ENCODE measurements at regions not wholly inside any gene's neighbourhood (a gene's known extent, or its start where the extent isn't known, plus 50 kb on each side); places are given as distances from the start of the nearest gene placed in this dataset.

DNA sequence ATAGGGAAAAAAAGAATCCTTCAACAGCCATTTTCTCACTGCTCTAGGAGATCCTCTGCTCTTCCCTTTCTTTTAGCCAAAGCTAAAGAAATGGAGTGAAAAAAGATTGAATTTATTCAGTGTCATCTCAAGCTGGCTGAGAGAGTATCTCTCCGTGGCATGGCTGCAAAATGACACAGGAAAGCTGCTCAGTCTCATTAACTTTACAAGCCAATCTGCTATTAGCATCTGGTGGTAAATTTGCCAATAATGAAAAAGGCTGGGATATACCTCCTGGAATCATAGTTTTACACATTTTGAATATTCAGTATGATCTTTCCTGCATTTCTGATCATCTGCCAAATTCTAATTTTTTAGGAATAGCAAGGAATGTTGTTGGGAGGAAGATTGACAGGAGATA is 176.8 kb upstream of the CHRM3 start:
- no peak for DNase-seq
- peaks cover 8% of the 10 kb centered on the region for H3K4me1 ChIP-seq
- no peak overlapping the region for H3K4me3 ChIP-seq (ENCODE audit: low read depth, low read length)
- H3K27me3 ChIP-seq: no peaks in the 10 kb centered on the region
- TF ChIP-seq, protein P1, sequence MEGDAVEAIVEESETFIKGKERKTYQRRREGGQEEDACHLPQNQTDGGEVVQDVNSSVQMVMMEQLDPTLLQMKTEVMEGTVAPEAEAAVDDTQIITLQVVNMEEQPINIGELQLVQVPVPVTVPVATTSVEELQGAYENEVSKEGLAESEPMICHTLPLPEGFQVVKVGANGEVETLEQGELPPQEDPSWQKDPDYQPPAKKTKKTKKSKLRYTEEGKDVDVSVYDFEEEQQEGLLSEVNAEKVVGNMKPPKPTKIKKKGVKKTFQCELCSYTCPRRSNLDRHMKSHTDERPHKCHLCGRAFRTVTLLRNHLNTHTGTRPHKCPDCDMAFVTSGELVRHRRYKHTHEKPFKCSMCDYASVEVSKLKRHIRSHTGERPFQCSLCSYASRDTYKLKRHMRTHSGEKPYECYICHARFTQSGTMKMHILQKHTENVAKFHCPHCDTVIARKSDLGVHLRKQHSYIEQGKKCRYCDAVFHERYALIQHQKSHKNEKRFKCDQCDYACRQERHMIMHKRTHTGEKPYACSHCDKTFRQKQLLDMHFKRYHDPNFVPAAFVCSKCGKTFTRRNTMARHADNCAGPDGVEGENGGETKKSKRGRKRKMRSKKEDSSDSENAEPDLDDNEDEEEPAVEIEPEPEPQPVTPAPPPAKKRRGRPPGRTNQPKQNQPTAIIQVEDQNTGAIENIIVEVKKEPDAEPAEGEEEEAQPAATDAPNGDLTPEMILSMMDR (IDR thresholded peaks at IDR 0.05; ENCODE audit: low read depth, low read length): no peak
- no peaks in the 10 kb centered on the region for H3K36me3 ChIP-seq
- no peaks in the 10 kb centered on the region for H3K9me3 ChIP-seq

DNA sequence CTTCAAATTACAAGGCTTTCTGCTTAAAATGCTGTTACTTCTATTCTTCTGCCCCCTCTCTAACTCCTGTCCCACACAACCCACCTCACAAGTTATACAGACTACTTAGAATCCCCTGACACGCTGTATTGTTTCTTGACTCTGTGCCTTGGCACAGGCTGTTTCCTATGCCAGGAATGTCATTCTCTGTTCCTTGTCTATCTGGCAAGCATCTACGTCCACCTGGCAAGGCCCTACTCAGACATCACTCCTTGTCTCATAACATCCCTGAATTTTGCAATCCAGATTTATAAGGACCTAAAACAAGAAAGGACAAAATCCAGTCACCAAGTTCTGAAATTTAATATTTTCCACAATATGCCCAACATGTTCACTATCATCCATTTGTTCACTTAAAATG is 182.0 kb upstream of the CHRM3 start:
- DNase-seq: no peak
- H3K4me1 ChIP-seq: no peaks in the 10 kb centered on the region
- no peaks in the 10 kb centered on the region for H3K9me3 ChIP-seq
- H3K27me3 ChIP-seq: no peaks in the 10 kb centered on the region
- no peak overlapping the region for H3K4me3 ChIP-seq (ENCODE audit: low read depth, low read length)
- H3K36me3 ChIP-seq: no peaks in the 10 kb centered on the region
- TF ChIP-seq, protein P1 (IDR thresholded peaks at IDR 0.05; ENCODE audit: low read depth, low read length): no peak

DNA sequence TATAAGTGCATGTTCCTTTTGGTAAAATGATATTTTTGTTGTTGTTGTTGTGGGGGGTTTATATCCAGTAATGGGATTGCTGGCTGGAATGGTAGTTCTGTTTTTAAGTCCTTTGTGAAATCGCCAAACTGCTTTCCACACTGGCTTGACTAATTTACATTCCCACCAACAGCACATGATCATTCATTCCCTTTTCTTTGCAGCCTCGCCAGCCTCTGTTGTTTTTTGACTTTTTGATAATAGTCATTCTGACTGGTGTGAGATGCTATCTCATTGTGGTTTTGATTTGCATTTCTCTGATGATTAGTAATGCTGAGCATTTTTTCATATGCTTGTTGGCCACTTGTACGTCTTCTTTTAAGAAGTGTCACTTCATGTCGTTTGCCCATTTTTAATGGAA is 188.5 kb upstream of the CHRM3 start:
- TF ChIP-seq, protein P1 (IDR thresholded peaks at IDR 0.05; ENCODE audit: low read depth, low read length): no peak
- H3K4me1 ChIP-seq: no peaks in the 10 kb centered on the region
- H3K27me3 ChIP-seq: no peaks in the 10 kb centered on the region
- no peak overlapping the region for H3K4me3 ChIP-seq (ENCODE audit: low read depth, low read length)
- H3K9me3 ChIP-seq: no peaks in the 10 kb centered on the region
- no peaks in the 10 kb centered on the region for H3K36me3 ChIP-seq
- no peak for DNase-seq

DNA sequence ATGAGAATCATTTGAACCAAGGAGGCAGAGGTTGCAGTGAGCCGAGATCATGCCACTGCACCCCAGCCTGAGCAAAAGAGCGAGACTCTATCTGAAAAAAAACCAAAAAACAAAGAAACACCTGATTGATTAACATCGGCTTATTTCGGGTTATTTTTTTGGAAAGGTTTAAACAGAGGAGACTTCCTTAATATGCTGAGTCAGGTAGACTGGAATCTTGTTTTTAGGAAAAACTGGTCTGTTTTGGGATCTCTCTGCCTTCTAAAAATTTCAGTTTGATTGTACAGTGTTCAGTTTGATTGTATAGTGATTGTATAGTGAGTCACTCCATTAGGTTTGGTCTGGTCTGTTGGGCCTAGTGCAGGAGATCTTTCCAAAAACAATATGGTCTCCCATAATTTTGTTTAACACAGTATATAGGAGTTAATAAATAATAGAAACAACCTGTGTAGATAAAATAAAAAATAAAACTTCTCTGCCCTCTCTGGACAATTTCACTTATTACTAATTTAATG is 196.3 kb upstream of the CHRM3 start:
- no peaks in the 10 kb centered on the region for H3K4me1 ChIP-seq
- no peak overlapping the region for H3K4me3 ChIP-seq (ENCODE audit: low read depth, low read length)
- H3K27me3 ChIP-seq: no peaks in the 10 kb centered on the region
- TF ChIP-seq, protein P1 (IDR thresholded peaks at IDR 0.05; ENCODE audit: low read depth, low read length): no peak
- H3K9me3 ChIP-seq: no peaks in the 10 kb centered on the region
- no peaks in the 10 kb centered on the region for H3K36me3 ChIP-seq
- DNase-seq: no peak

DNA sequence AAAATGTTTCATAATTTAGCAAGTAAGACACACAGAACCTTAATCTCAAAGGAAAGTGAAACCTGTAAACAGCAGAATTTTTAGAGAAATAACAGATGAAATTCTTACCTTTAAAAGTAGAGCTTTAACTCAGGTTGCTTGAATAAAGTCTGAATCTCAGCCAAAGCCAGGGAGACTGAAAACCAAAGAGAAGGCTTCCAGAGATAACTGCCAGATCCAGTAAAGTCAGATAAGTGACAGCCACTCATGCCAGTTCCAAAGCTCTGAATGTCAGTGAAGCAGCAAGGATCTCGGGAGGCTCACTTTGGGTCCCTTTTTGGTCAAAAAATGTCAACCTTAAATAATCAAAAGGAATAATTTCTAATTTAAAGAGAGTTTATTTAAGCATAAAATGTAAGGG is 199.9 kb upstream of the CHRM3 start:
- H3K9me3 ChIP-seq: no peaks in the 10 kb centered on the region
- DNase-seq: no peak
- no peaks in the 10 kb centered on the region for H3K4me1 ChIP-seq
- no peaks in the 10 kb centered on the region for H3K36me3 ChIP-seq
- no peaks in the 10 kb centered on the region for H3K27me3 ChIP-seq
- H3K4me3 ChIP-seq (ENCODE audit: low read depth, low read length): no peak overlapping the region
- TF ChIP-seq, protein P1 (IDR thresholded peaks at IDR 0.05; ENCODE audit: low read depth, low read length): no peak

DNA sequence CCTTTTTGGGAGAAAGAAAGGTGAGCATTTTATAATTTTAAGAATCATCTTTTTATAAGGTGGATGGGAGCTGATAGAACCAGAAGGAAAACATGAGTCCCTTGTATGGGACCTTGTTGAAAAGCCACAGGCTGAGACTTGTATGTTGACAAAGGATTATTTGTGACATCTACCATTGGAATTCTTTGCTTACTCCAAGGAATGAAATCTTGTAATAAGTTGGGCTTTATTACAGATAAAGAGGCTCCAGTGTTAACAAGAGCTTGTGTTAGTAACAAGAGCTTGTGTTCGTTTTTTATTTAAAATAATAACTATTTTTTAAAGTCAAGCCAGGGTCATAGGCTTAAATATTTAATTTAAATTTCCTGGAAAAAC is 201.1 kb upstream of the CHRM3 start:
- Histone ChIP-seq H3K36me3 (no peaks in the 10 kb centered on the region), H3K27me3 (no peaks in the 10 kb centered on the region), H3K4me1 (no peaks in the 10 kb centered on the region; the same call in 1 of the 2 replicates), H3K9me3 (no peaks in the 10 kb centered on the region), H3K4me3 (ENCODE audit: low read depth, low read length) (no peak overlapping the region)
- TF ChIP-seq, protein P1 (IDR thresholded peaks at IDR 0.05; ENCODE audit: low read depth, low read length): no peak
- DNase-seq: no peak

Data from BE2C (cell line).